Endothelial cell of umbilical vein (primary cell): ENCODE measurements at regions not wholly inside any gene's neighbourhood (a gene's known extent, or its start where the extent isn't known, plus 50 kb on each side); places are given as distances from the start of the nearest gene placed in this dataset.

Source experiments
- BruUV-seq: library from RNA; stranded (reverse); fragments of 400-500 nt; replicated peaks from 2 replicates; lab custom pipeline; 2021; lab: Mats Ljungman, UMichigan
- CTCF ChIA-PET: fragments of 300-600, 350-600 bp; sonication (Branson Sonifier 250); formaldehyde crosslinking; loops from one replicate; lab custom pipeline; 2021; ENCODE audit warnings: antibody characterized with exemption, inconsistent platforms; lab: Charles Lee
- POLR2A ChIA-PET: fragments of 300-600, 350-600 bp; sonication (Branson Sonifier 250); formaldehyde crosslinking; loops from one replicate; lab custom pipeline; 2021; ENCODE audit warnings: antibody characterized with exemption, inconsistent platforms; lab: Charles Lee
- DNase-seq: peaks from one replicate; pipeline ENCODE4 v3.0.0-alpha.2; 2011; ENCODE audit warnings: low read depth, low spot score
- FAIRE-seq: peaks from 2 replicates; lab custom pipeline; 2011; peaks lifted over from hg19 to GRCh38; lab: Jason Lieb, UNC
- H2AFZ ChIP-seq: 2 replicates; pipeline ENCODE4 v1.6.0; 2012; ENCODE audit warnings: low read depth, low read length, control low read depth, inconsistent platforms
- H3K27ac ChIP-seq: 2 replicates; pipeline ENCODE4 v1.5.1; 2011; ENCODE audit warnings: low read depth, mild to moderate bottlenecking, control low read depth, low read length, moderate library complexity; ENCODE audit not compliant: insufficient read depth
- H3K27me3 ChIP-seq, 2 experiments: 2 replicates each; pipeline versions ENCODE4 v1.6.0 to v1.6.1; 2011; ENCODE audit warnings: low read length in 2 of 2, mixed read lengths in 1 of 2; ENCODE audit not compliant: control insufficient read depth in 2 of 2, insufficient read depth in 2 of 2
- H3K36me3 ChIP-seq, 2 experiments: 2 replicates in 1 of 2; 3 replicates in 1 of 2; pipeline ENCODE4 v1.5.1; 2011; ENCODE audit warnings: low read length in 2 of 2, mild to moderate bottlenecking in 1 of 2, moderate library complexity in 1 of 2; ENCODE audit not compliant: control insufficient read depth in 2 of 2, insufficient read depth in 2 of 2; ENCODE audit errors: extremely low read depth in 1 of 2
- H3K4me1 ChIP-seq: 3 replicates; pipeline ENCODE4 v1.5.1; 2011; ENCODE audit warnings: mild to moderate bottlenecking, low read length; ENCODE audit not compliant: control insufficient read depth, insufficient read depth; ENCODE audit errors: extremely low read depth
- H3K4me2 ChIP-seq: 2 replicates; pipeline ENCODE4 v1.6.1; 2011; ENCODE audit warnings: low read length, control low read depth, mixed read lengths; ENCODE audit not compliant: insufficient read depth
- H3K4me3 ChIP-seq, 3 experiments: fragments of 200-600 bp in 1 of 3; sonication (generic), shearing (Covaris generic) in 1 of 3; replicated peaks in 1 of 3; 2 replicates each; pipeline ENCODE4 v1.5.1; 2011 to 2016; ENCODE audit warnings: control low read depth in 3 of 3, low read length in 3 of 3, mild to moderate bottlenecking in 2 of 3, inconsistent platforms in 1 of 3, low read depth in 1 of 3, moderate library complexity in 1 of 3; ENCODE audit not compliant: insufficient read depth in 1 of 3
- H3K79me2 ChIP-seq: 2 replicates; pipeline ENCODE4 v1.6.0; 2012; ENCODE audit warnings: low read length, inconsistent platforms; ENCODE audit not compliant: control insufficient read depth, insufficient read depth
- H3K9ac ChIP-seq: replicated peaks from 2 replicates; pipeline ENCODE3; 2011; ENCODE audit warnings: low read length, control low read depth; ENCODE audit not compliant: insufficient read depth; ENCODE audit errors: extremely low read depth
- H3K9me1 ChIP-seq: replicated peaks from 3 replicates; pipeline ENCODE4 v1.6.0; 2011; ENCODE audit warnings: mild to moderate bottlenecking, low read length; ENCODE audit not compliant: control insufficient read depth, insufficient read depth; ENCODE audit errors: extremely low read depth
- H3K9me3 ChIP-seq: replicated peaks from 2 replicates; pipeline ENCODE4 v1.5.1; 2012; ENCODE audit warnings: low read length, inconsistent platforms; ENCODE audit not compliant: control insufficient read depth, insufficient read depth
- H4K20me1 ChIP-seq: replicated peaks from 2 replicates; pipeline ENCODE3; 2011; ENCODE audit warnings: mild to moderate bottlenecking, low read length; ENCODE audit not compliant: control insufficient read depth, insufficient read depth; ENCODE audit errors: extremely low read depth
- CTCF ChIP-seq, 2 donors: IDR thresholded peaks; 1 replicate in 1 of 2; 2 replicates in 1 of 2; pipeline ENCODE4 v1.5.1; 2011; ENCODE audit warnings: low read length in 2 of 2, mild to moderate bottlenecking in 2 of 2, moderate library complexity in 2 of 2, control low read depth in 1 of 2, inconsistent platforms in 1 of 2, low read depth in 1 of 2; ENCODE audit not compliant: insufficient read depth in 1 of 2; ENCODE audit errors: extremely low read depth in 1 of 2
- EZH2 ChIP-seq: IDR thresholded peaks from 2 replicates; pipeline ENCODE4 v1.6.1; 2012; ENCODE audit warnings: borderline replicate concordance, low read depth, mild to moderate bottlenecking, moderate library complexity, low read length, inconsistent platforms; ENCODE audit not compliant: severe bottlenecking
- FOS ChIP-seq: IDR thresholded peaks from 2 replicates; pipeline ENCODE4 v1.6.1; 2011; ENCODE audit warnings: mild to moderate bottlenecking, low read length, moderate library complexity, borderline replicate concordance; ENCODE audit not compliant: insufficient read depth
- GATA2 ChIP-seq: IDR thresholded peaks from 2 replicates; pipeline ENCODE4 v1.7.0; 2011; ENCODE audit warnings: low read depth, mild to moderate bottlenecking, moderate library complexity, mixed read lengths, low read length; ENCODE audit not compliant: insufficient read length, insufficient read depth
- JUN ChIP-seq: IDR thresholded peaks from 2 replicates; pipeline ENCODE4 v1.6.1; 2011; ENCODE audit warnings: borderline replicate concordance, low read depth; ENCODE audit not compliant: insufficient read length, insufficient read depth
- MAX ChIP-seq: IDR thresholded peaks from 2 replicates; pipeline ENCODE4 v1.6.1; 2011; ENCODE audit not compliant: insufficient read depth, insufficient read length
- MYC ChIP-seq: IDR thresholded peaks from one replicate; pipeline ENCODE4 v1.6.1; 2011; ENCODE audit warnings: mild to moderate bottlenecking, low read depth, low read length
- POLR2AphosphoS5 ChIP-seq: IDR thresholded peaks from 2 replicates; pipeline ENCODE4 v1.6.1; 2012; ENCODE audit warnings: low read depth, mild to moderate bottlenecking, control low read depth, low read length, moderate library complexity; ENCODE audit not compliant: insufficient read depth
- dilution Hi-C: fragments of 300-500 bp; cut with MboI; formaldehyde crosslinking; loops from one replicate; pipeline ENCODE4 v1.15.0; 2019; ENCODE audit warnings: low sequenced_read_pairs; ENCODE audit not compliant: extremely low pct_ligation_motif_present
- intact Hi-C: fragments of 100-400 bp; cut with micrococcal nuclease; formaldehyde crosslinking; loops from one replicate; pipeline ENCODE4 v1.10.0; 2022

GRCh38 chr13:58119351-58119750, 487.8 kb downstream of the PCDH17 start:
- H3K79me2 ChIP-seq, result no peaks in the 10 kb centered on the region
- H3K9me3 ChIP-seq, result no peaks in the 10 kb centered on the region
- H3K27me3 ChIP-seq, result no peaks in the 10 kb centered on the region
- DNase-seq (no peak), FAIRE-seq (no peak)
- H3K4me1 ChIP-seq, result no peaks in the 10 kb centered on the region
- BruUV-seq, result no TSS peak
- intact Hi-C loops (no loop called here), dilution Hi-C loops (no loop called here)
- H3K36me3 ChIP-seq, result no peaks in the 10 kb centered on the region
- no peaks in the 10 kb centered on the region for H4K20me1 ChIP-seq
- CTCF ChIA-PET, result interaction anchor here (1.4 kb wide), 1 partner anchor 15 kb away, joined by 3 read pairs; no protein-coding TSS in a partner anchor
- H3K27ac ChIP-seq, result no peak overlapping the region
- POLR2A ChIA-PET, result no interaction called here
- H3K9me1 ChIP-seq, result no peaks in the 10 kb centered on the region
- H2AFZ ChIP-seq, result no peak overlapping the region
- H3K4me2 ChIP-seq, result no peak overlapping the region
- no peak for TF ChIP-seq GATA2
- H3K4me3 ChIP-seq, result no peak overlapping the region
- no peak overlapping the region for H3K9ac ChIP-seq

- BruUV-seq, result no TSS peak
- TF ChIP-seq EZH2 (no peak), CTCF (IDR thresholded peaks at IDR 0.05; ENCODE audit: extremely low read depth in 1 of 2, insufficient read depth in 1 of 2, low read depth in 1 of 2, low read length in 2 of 2) (no peak), MAX (no peak), MYC (no peak), POLR2AphosphoS5 (no peak), JUN (no peak), FOS (no peak)
- Histone ChIP-seq H3K9me1 (no peaks in the 10 kb centered on the region), H3K9me3 (no peaks in the 10 kb centered on the region), H3K9ac (no peak overlapping the region), H3K4me1 (no peaks in the 10 kb centered on the region), H3K36me3 (no peaks in the 10 kb centered on the region), H3K4me3 (no peak overlapping the region), H4K20me1 (no peaks in the 10 kb centered on the region), H2AFZ (no peak overlapping the region), H3K27me3 (no peaks in the 10 kb centered on the region), H3K79me2 (no peaks in the 10 kb centered on the region), H3K27ac (no peak overlapping the region), H3K4me2 (no peak overlapping the region)
- CTCF ChIA-PET, result interaction anchor here (1.4 kb wide), 1 partner anchor 16 kb away, joined by 3 read pairs; no protein-coding TSS in a partner anchor
- POLR2A ChIA-PET, result no interaction called here
- dilution Hi-C loops (no loop called here), intact Hi-C loops (no loop called here)
- DNase-seq (no peak), FAIRE-seq (no peak)
Measured at GRCh38 chr13:58119804-58120203, 488.3 kb downstream of the PCDH17 start.
